VCaP (cell line): ENCODE measurements at regions not wholly inside any gene's neighbourhood (a gene's known extent, or its start where the extent isn't known, plus 50 kb on each side); places are given as distances from the start of the nearest gene placed in this dataset.

Experiments used
- H3K27ac ChIP-seq: fragments of 450-650 bp; 2 replicates; pipeline ENCODE4 v1.5.1; 2017
- CTCF ChIP-seq: fragments of 450-650 bp; conservative IDR thresholded peaks from 2 replicates; pipeline ENCODE4 v1.5.1; 2017; ENCODE audit warnings: mild to moderate bottlenecking, moderate library complexity

GRCh38 chr4:98781641-98782357, 123.4 kb upstream of the TSPAN5 start:
- H3K27ac ChIP-seq = no peak overlapping the region
- TF ChIP-seq CTCF = no peak

- TF ChIP-seq CTCF = no peak
- no peak overlapping the region for H3K27ac ChIP-seq
Measured at GRCh38 chr4:98780926-98781325, 122.5 kb upstream of the TSPAN5 start.

GRCh38 chr4:98779088-98779487, 120.7 kb upstream of the TSPAN5 start:
- TF ChIP-seq CTCF = no peak
- no peak overlapping the region for H3K27ac ChIP-seq

GRCh38 chr4:98778206-98778605, 119.8 kb upstream of the TSPAN5 start:
- H3K27ac ChIP-seq = no peak overlapping the region
- no peak for TF ChIP-seq CTCF

- no peak overlapping the region for H3K27ac ChIP-seq
- TF ChIP-seq CTCF = no peak
Measured at GRCh38 chr4:98775672-98776071, 117.3 kb upstream of the TSPAN5 start.

- no peak overlapping the region for H3K27ac ChIP-seq
- no peak for TF ChIP-seq CTCF
Measured at GRCh38 chr4:98773638-98774037, 115.2 kb upstream of the TSPAN5 start.

GRCh38 chr4:98771959-98772632, 113.7 kb upstream of the TSPAN5 start:
- H3K27ac ChIP-seq = peak overlapping the region; percentile 53
- TF ChIP-seq CTCF = no peak
